HG02981 (cell line): ENCODE measurements at regions not wholly inside any gene's neighbourhood (a gene's known extent, or its start where the extent isn't known, plus 50 kb on each side); places are given as distances from the start of the nearest gene placed in this dataset.

Experiments
- ATAC-seq: cut with Tn5 transposase; IDR thresholded peaks from one replicate; pipeline ENCODE4 v1.9.1; 2021; ENCODE audit warnings: mild to moderate bottlenecking, moderate library complexity; ENCODE audit not compliant: unreplicated experiment

- no peak for ATAC-seq
Observed at GRCh38 chr12:77366616-77367015, 301.2 kb upstream of the E2F7 start.

- no peak for ATAC-seq
Observed at GRCh38 chr12:77364400-77364799, 299.0 kb upstream of the E2F7 start.

GRCh38 chr12:77362509-77363210, 297.3 kb upstream of the E2F7 start:
- no peak for ATAC-seq

- ATAC-seq = no peak
Observed at GRCh38 chr12:77357655-77358054, 292.3 kb upstream of the E2F7 start.

GRCh38 chr12:77354766-77355362, 289.5 kb upstream of the E2F7 start:
- ATAC-seq = no peak

- no peak for ATAC-seq
Observed at GRCh38 chr12:77352946-77353345, 287.6 kb upstream of the E2F7 start.

- no peak for ATAC-seq
Observed at GRCh38 chr12:77351860-77352259, 286.5 kb upstream of the E2F7 start.

- no peak for ATAC-seq
Observed at GRCh38 chr12:77349689-77350370, 284.5 kb upstream of the E2F7 start.

GRCh38 chr12:77347017-77347416, 281.6 kb upstream of the E2F7 start:
- ATAC-seq = no peak

GRCh38 chr12:77345336-77345735, 280.0 kb upstream of the E2F7 start:
- ATAC-seq = no peak

- no peak for ATAC-seq
Observed at GRCh38 chr12:77344651-77345050, 279.3 kb upstream of the E2F7 start.

- no peak for ATAC-seq
Observed at GRCh38 chr12:77343291-77343690, 277.9 kb upstream of the E2F7 start.

GRCh38 chr12:77342253-77342652, 276.9 kb upstream of the E2F7 start:
- no peak for ATAC-seq

- no peak for ATAC-seq
Observed at GRCh38 chr12:77339610-77340009, 274.2 kb upstream of the E2F7 start.

GRCh38 chr12:77337362-77337761, 272.0 kb upstream of the E2F7 start:
- ATAC-seq = no peak

- ATAC-seq = no peak
Observed at GRCh38 chr12:77334806-77335205, 269.4 kb upstream of the E2F7 start.

- ATAC-seq = no peak
Observed at GRCh38 chr12:77328326-77328725, 263.0 kb upstream of the E2F7 start.

GRCh38 chr12:77325511-77326236, 260.3 kb upstream of the E2F7 start:
- ATAC-seq = no peak

- peak; percentile 95 for ATAC-seq
Observed at GRCh38 chr12:77324763-77325468, 259.5 kb upstream of the E2F7 start.

GRCh38 chr12:77324416-77324762, 259.0 kb upstream of the E2F7 start:
- no peak for ATAC-seq

- no peak for ATAC-seq
Observed at GRCh38 chr12:77323788-77324415, 258.5 kb upstream of the E2F7 start.
